ENCODE measurements at regions not wholly inside any gene's neighbourhood (a gene's known extent, or its start where the extent isn't known, plus 50 kb on each side); places are given as distances from the start of the nearest gene placed in this dataset.

- no peak for TF ChIP-seq CTCF (IDR thresholded peaks at IDR 0.05; ENCODE audit: low read depth, low read length)
- TF ChIP-seq EZH2phosphoT487 (IDR thresholded peaks at IDR 0.05; ENCODE audit: low read depth), result no peak
Measured at GRCh38 chr4:159564615-159565014, 461.7 kb downstream of the RAPGEF2 start.

All from OCI-LY3 (cell line).